Type B pancreatic cell (in vitro differentiated cells): ENCODE measurements at regions not wholly inside any gene's neighbourhood (a gene's known extent, or its start where the extent isn't known, plus 50 kb on each side); places are given as distances from the start of the nearest gene placed in this dataset.

Experiments used
- DNase-seq: peaks from one replicate; pipeline ENCODE4 v3.0.0; 2021; ENCODE audit warnings: mixed read lengths; ENCODE audit not compliant: unreplicated experiment; ENCODE audit errors: extremely low spot score
- H3K27ac Mint-ChIP-seq: 2 replicates; pipeline ENCODE4 v1.8.0; 2021; ENCODE audit warnings: mild to moderate bottlenecking, mixed read lengths
- H3K27me3 Mint-ChIP-seq: 2 replicates; pipeline ENCODE4 v1.8.0; 2021; ENCODE audit warnings: mixed read lengths
- H3K36me3 Mint-ChIP-seq: 2 replicates; pipeline ENCODE4 v1.8.0; 2021; ENCODE audit warnings: mixed read lengths
- H3K4me1 Mint-ChIP-seq: one replicate; pipeline ENCODE4 v1.8.0; 2021; ENCODE audit warnings: mixed read lengths; ENCODE audit not compliant: unreplicated experiment
- H3K4me3 Mint-ChIP-seq: 2 replicates; pipeline ENCODE4 v1.8.0; 2021; ENCODE audit warnings: mild to moderate bottlenecking, mixed read lengths
- H3K9me3 Mint-ChIP-seq: 2 replicates; pipeline ENCODE4 v1.8.0; 2021; ENCODE audit warnings: mixed read lengths
- CTCF ChIP-seq: fragments of 200-600 bp; sonication (generic); conservative IDR thresholded peaks from 2 replicates; pipeline ENCODE4 v1.5.0; 2021; ENCODE audit warnings: antibody characterized with exemption, mild to moderate bottlenecking

- DNase-seq, result no peak
- Mint-ChIP-seq H3K4me3 (no peak overlapping the region), H3K4me1 (peaks cover 47% of the 10 kb centered on the region), H3K27ac (no peak overlapping the region), H3K36me3 (no peaks in the 10 kb centered on the region), H3K9me3 (no peaks in the 10 kb centered on the region), H3K27me3 (no peaks in the 10 kb centered on the region)
- no peak for TF ChIP-seq CTCF
These were observed 88.0 kb downstream of the ZFP36L2 start for GRCh38 chr2:43138441-43138840.

- TF ChIP-seq CTCF, result no peak
- Mint-ChIP-seq H3K9me3 (no peaks in the 10 kb centered on the region), H3K4me3 (no peak overlapping the region), H3K27me3 (no peaks in the 10 kb centered on the region), H3K36me3 (no peaks in the 10 kb centered on the region), H3K27ac (peak overlapping the region; percentile 46), H3K4me1 (peaks cover 48% of the 10 kb centered on the region)
- no peak for DNase-seq
These were observed 89.5 kb downstream of the ZFP36L2 start for GRCh38 chr2:43136876-43137275.

GRCh38 chr2:43136011-43136799 is 90.2 kb downstream of the ZFP36L2 start:
- no peak overlapping the region for H3K4me3 Mint-ChIP-seq
- DNase-seq, result no peak
- no peak for TF ChIP-seq CTCF
- H3K4me1 Mint-ChIP-seq, result peaks cover 54% of the 10 kb centered on the region
- H3K27ac Mint-ChIP-seq, result peak overlapping the region; percentile 18
- H3K27me3 Mint-ChIP-seq, result no peaks in the 10 kb centered on the region
- H3K9me3 Mint-ChIP-seq, result no peaks in the 10 kb centered on the region
- no peaks in the 10 kb centered on the region for H3K36me3 Mint-ChIP-seq

GRCh38 chr2:43135583-43135982 is 90.8 kb downstream of the ZFP36L2 start:
- peak overlapping the region; percentile 18 for H3K27ac Mint-ChIP-seq
- H3K27me3 Mint-ChIP-seq, result no peaks in the 10 kb centered on the region
- no peak overlapping the region for H3K4me3 Mint-ChIP-seq
- H3K4me1 Mint-ChIP-seq, result peaks cover 57% of the 10 kb centered on the region
- H3K9me3 Mint-ChIP-seq, result no peaks in the 10 kb centered on the region
- DNase-seq, result no peak
- H3K36me3 Mint-ChIP-seq, result no peaks in the 10 kb centered on the region
- TF ChIP-seq CTCF, result no peak

GRCh38 chr2:43134571-43134889 is 91.9 kb downstream of the ZFP36L2 start:
- Mint-ChIP-seq H3K36me3 (no peaks in the 10 kb centered on the region), H3K9me3 (no peaks in the 10 kb centered on the region), H3K27ac (no peak overlapping the region), H3K27me3 (no peaks in the 10 kb centered on the region), H3K4me1 (peaks cover 55% of the 10 kb centered on the region), H3K4me3 (no peak overlapping the region)
- TF ChIP-seq CTCF, result no peak
- DNase-seq, result no peak
